AG04450 (cell line): ENCODE measurements at regions not wholly inside any gene's neighbourhood (a gene's known extent, or its start where the extent isn't known, plus 50 kb on each side); places are given as distances from the start of the nearest gene placed in this dataset.

Experiments used
- CTCF ChIA-PET: fragments of 300-600, 350-600 bp; formaldehyde crosslinking; extraction: SDS; loops from one replicate; lab custom pipeline; 2022; ENCODE audit warnings: antibody characterized with exemption, inconsistent platforms; lab: Charles Lee
- POLR2A ChIA-PET: fragments of 350-600 bp; formaldehyde crosslinking; extraction: SDS; loops from one replicate; lab custom pipeline; 2021; ENCODE audit warnings: antibody characterized with exemption, inconsistent platforms; lab: Yijun Ruan, JAX
- DNase-seq: peaks from one replicate; pipeline ENCODE4 v3.0.0-alpha.2; 2011; ENCODE audit warnings: low read depth, low spot score
- H3K27ac ChIP-seq: one replicate; pipeline ENCODE4 v1.5.1; 2012; ENCODE audit warnings: low read depth, low read length, control low read depth
- H3K27me3 ChIP-seq: one replicate; pipeline ENCODE4 v1.6.0; 2012; ENCODE audit warnings: low read length; ENCODE audit not compliant: control insufficient read depth, insufficient read depth
- H3K4me3 ChIP-seq: 2 replicates; pipeline ENCODE4 v1.5.1; 2011; ENCODE audit warnings: mild to moderate bottlenecking, low read depth, low read length, control low read depth
- H3K9me3 ChIP-seq: 2 replicates; pipeline ENCODE4 v1.5.1; 2012; ENCODE audit warnings: low read length; ENCODE audit not compliant: control insufficient read depth, insufficient read depth
- TF ChIP-seq, protein P1 (sequence below): IDR thresholded peaks from 2 replicates; pipeline ENCODE4 v1.5.1; 2011; ENCODE audit warnings: low read depth, low read length, control low read depth, inconsistent platforms

DNA sequence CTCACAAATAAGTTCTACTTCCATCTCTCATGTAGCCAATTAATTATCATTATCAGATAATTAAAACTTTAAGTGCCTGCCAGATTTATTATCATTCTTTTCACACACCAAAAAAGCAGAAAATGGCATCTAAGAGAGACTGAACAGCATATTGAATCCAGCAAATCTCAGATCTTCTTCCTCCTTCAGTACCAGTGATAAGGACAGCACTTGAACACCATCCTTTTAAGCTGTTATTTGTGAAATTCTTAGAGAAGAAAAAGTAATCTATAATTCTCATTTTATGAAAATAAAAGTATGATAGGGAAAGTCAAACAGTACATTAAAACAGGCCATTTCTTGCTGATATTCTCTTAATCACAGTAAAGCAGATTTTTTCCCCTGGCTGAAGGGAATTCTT, 104.5 kb downstream of the ELAPOR2 start:
- CTCF ChIA-PET: no interaction called here
- TF ChIP-seq, protein P1, sequence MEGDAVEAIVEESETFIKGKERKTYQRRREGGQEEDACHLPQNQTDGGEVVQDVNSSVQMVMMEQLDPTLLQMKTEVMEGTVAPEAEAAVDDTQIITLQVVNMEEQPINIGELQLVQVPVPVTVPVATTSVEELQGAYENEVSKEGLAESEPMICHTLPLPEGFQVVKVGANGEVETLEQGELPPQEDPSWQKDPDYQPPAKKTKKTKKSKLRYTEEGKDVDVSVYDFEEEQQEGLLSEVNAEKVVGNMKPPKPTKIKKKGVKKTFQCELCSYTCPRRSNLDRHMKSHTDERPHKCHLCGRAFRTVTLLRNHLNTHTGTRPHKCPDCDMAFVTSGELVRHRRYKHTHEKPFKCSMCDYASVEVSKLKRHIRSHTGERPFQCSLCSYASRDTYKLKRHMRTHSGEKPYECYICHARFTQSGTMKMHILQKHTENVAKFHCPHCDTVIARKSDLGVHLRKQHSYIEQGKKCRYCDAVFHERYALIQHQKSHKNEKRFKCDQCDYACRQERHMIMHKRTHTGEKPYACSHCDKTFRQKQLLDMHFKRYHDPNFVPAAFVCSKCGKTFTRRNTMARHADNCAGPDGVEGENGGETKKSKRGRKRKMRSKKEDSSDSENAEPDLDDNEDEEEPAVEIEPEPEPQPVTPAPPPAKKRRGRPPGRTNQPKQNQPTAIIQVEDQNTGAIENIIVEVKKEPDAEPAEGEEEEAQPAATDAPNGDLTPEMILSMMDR: no peak
- no peaks in the 10 kb centered on the region for H3K9me3 ChIP-seq
- no peak for DNase-seq
- no peaks in the 10 kb centered on the region for H3K27me3 ChIP-seq
- H3K4me3 ChIP-seq: no peak overlapping the region
- H3K27ac ChIP-seq: no peak overlapping the region
- POLR2A ChIA-PET: no interaction called here

DNA sequence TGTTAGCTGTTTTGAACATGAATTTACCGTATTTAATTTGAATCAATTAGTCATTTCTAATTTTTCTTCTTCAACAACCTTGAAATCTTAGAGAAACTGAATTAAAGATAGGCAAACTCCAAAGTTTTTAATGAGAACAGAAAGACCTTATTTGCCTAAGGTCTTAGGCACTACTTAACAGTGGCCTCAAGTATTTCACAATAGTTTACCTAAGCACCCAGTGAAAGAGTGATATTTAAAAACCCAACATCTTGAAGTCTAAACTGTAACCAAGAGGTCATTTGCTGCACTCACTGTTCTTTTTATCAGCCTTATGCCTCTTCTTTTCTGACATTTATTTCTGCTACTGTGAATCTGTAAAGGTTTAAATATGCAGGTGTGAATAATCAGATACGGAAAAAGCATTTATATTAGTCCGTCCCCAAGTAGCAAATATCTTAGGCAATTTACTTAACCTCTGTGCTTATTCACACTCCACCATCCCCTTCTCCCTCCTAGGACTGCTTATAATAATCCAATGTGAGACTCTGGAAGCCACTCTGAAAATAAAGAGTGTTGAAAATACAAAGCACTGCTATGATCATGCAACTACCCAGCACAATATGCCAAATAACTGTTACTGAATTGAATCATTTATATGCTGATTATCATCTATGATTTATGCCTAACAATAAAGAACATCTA, 105.7 kb downstream of the ELAPOR2 start:
- no peak overlapping the region for H3K27ac ChIP-seq
- H3K9me3 ChIP-seq: no peaks in the 10 kb centered on the region
- ChIA-PET POLR2A (no interaction called here), CTCF (no interaction called here)
- TF ChIP-seq, protein P1: no peak
- no peaks in the 10 kb centered on the region for H3K27me3 ChIP-seq
- H3K4me3 ChIP-seq: no peak overlapping the region
- no peak for DNase-seq

DNA sequence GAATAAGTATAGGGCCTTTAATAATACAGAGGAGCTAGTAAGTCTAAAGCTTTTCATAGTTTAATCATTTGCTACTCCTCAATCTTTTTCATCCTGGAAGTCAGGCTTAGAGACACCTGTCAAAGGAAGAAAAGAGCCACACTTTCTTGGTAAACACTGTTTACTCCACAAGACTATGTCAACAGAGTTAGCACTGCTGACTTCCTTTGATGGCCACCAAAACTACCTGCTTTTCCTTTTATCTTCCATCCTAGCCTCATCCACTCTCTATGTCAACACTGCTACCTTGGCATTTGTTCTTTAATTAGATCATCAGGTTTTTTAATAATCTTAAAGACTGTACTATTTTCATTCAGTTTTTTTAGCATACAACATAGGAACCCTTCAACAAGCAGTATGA, 106.2 kb downstream of the ELAPOR2 start:
- TF ChIP-seq, protein P1: no peak
- Histone ChIP-seq H3K27ac (no peak overlapping the region), H3K27me3 (no peaks in the 10 kb centered on the region), H3K4me3 (no peak overlapping the region), H3K9me3 (no peaks in the 10 kb centered on the region)
- DNase-seq: no peak
- ChIA-PET CTCF (no interaction called here), POLR2A (no interaction called here)

DNA sequence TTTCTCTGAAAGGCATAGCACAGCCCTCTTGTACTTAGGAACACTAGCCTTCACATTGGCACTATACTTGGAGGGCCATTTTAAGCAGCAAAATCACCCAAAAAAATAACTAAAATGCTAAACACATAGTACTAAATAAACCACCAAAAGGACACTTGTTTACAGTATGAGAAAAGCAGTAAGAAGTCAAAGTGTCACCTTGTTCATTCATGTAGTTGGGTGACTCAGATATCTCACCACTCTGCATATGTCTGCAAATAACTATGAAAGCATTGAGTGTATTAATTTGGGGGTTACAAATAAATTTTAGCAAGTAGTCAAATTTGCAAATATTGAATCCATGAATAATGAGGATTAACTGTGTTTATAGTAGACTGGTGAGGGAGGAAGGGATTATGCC, 107.6 kb downstream of the ELAPOR2 start:
- Histone ChIP-seq H3K27ac (no peak overlapping the region), H3K27me3 (no peaks in the 10 kb centered on the region), H3K9me3 (no peaks in the 10 kb centered on the region), H3K4me3 (no peak overlapping the region)
- TF ChIP-seq, protein P1: no peak
- ChIA-PET POLR2A (no interaction called here), CTCF (no interaction called here)
- DNase-seq: no peak

DNA sequence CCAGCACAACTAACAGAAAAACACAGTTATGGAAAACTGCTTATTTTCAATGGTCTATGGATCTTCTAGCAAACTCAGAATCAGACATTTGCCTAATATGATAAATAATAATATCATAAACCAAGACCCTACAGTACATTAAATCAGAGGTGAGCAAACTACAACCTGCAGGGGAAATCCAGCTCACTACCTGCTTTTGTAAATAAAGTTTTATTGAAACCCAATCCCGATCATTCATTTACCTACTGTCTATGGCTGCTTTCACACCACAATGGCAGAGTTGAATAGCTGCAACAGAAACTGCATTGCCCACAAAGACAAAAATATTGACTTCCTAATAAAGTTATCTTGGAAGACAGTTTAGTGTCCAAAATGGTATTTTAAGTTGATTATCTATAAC, 108.5 kb downstream of the ELAPOR2 start:
- ChIA-PET CTCF (interaction anchor here (1.3 to 1.6 kb wide), 2 partner anchors 19 to 109 kb away, joined by 3 read pairs; partner anchors contain the start of gene ELAPOR2), POLR2A (no interaction called here)
- TF ChIP-seq, protein P1: no peak
- Histone ChIP-seq H3K9me3 (no peaks in the 10 kb centered on the region), H3K27ac (no peak overlapping the region), H3K27me3 (no peaks in the 10 kb centered on the region), H3K4me3 (no peak overlapping the region)
- DNase-seq: no peak
